OCI-LY3 (cell line): ENCODE measurements at regions not wholly inside any gene's neighbourhood (a gene's known extent, or its start where the extent isn't known, plus 50 kb on each side); places are given as distances from the start of the nearest gene placed in this dataset.

Experiments used
- H2AFZ ChIP-seq: fragments of 200-600, 300-600 bp; shearing (Covaris generic); 2 replicates; pipeline ENCODE4 v1.6.0; 2014; ENCODE audit warnings: antibody characterized with exemption, low read depth, low read length
- H3K27ac ChIP-seq: fragments of 200-600, 300-600 bp; sonication (generic); 2 replicates; pipeline ENCODE4 v1.5.1; 2014; ENCODE audit warnings: mild to moderate bottlenecking, low read length, moderate library complexity, mixed read lengths
- H3K27me3 ChIP-seq: fragments of 200-600, 300-600 bp; sonication (generic); 2 replicates; pipeline ENCODE4 v1.6.1; 2014; ENCODE audit warnings: low read depth, low read length, mixed read lengths
- H3K36me3 ChIP-seq: fragments of 200-600, 300-600 bp; sonication (generic); replicated peaks from 2 replicates; pipeline ENCODE3; 2014; ENCODE audit warnings: low read depth, low read length, mixed read lengths
- H3K4me1 ChIP-seq: fragments of 300-600, 200-600 bp; sonication (generic); 2 replicates; pipeline ENCODE4 v1.6.1; 2014; ENCODE audit warnings: low read length, mixed read lengths
- H3K4me2 ChIP-seq: fragments of 200-600, 300-600 bp; sonication (generic); 2 replicates; pipeline ENCODE4 v1.6.1; 2014; ENCODE audit warnings: low read length, mixed read lengths
- H3K4me3 ChIP-seq: fragments of 300-600, 200-600 bp; sonication (generic); 2 replicates; pipeline ENCODE4 v1.5.1; 2014; ENCODE audit warnings: antibody characterized with exemption, mild to moderate bottlenecking, low read length, moderate library complexity
- H3K79me2 ChIP-seq: fragments of 300-600, 200-600 bp; shearing (Covaris generic); 2 replicates; pipeline ENCODE4 v1.6.1; 2014; ENCODE audit warnings: mild to moderate bottlenecking, low read length, mixed read lengths
- H3K9ac ChIP-seq: fragments of 300-600, 200-600 bp; shearing (Covaris generic); 2 replicates; pipeline ENCODE4 v1.6.0; 2014; ENCODE audit warnings: mild to moderate bottlenecking, low read length, moderate library complexity
- H3K9me3 ChIP-seq: fragments of 200-600, 300-600 bp; shearing (Covaris generic); 2 replicates; pipeline ENCODE4 v1.6.1; 2014; ENCODE audit warnings: low read length, mixed read lengths; ENCODE audit not compliant: insufficient read depth
- H4K20me1 ChIP-seq: fragments of 200-600, 300-600 bp; sonication (generic); 2 replicates; pipeline ENCODE4 v1.6.1; 2016; ENCODE audit warnings: low read length, mixed read lengths; ENCODE audit not compliant: insufficient read depth
- EZH2phosphoT487 ChIP-seq: fragments of 200-600 bp; shearing (Covaris generic); IDR thresholded peaks from 2 replicates; pipeline ENCODE4 v1.6.1; 2018; ENCODE audit warnings: antibody characterized with exemption, mixed run types, low read depth
- TF ChIP-seq, protein P1 (sequence below): fragments of 200-600, 300-600 bp; sonication (generic); IDR thresholded peaks from 2 replicates; pipeline ENCODE4 v1.5.1; 2014; ENCODE audit warnings: antibody characterized with exemption, low read length, low read depth

DNA sequence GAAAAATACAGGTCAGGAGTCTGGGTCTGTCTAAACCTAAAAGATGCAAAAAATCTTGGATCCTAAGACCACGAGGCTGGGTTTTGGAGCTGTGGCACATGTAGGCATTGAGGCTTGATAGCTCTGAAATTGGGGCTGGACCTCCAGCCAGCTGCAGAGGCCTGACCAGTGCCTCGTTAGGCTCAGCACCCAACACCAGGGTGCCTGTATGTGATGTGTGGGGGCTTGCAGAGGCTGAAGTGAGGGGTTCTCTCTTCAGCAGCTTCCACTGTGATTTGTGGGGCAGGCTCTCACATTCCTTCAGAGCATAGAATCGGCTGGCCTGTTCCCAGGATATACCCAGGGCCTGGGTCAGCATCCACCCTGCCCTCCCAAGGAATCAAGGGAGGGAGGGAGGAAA, 247.8 kb downstream of the BUB3 start:
- Histone ChIP-seq H3K4me1 (peaks cover 65% of the 10 kb centered on the region), H2AFZ (no peak overlapping the region), H3K79me2 (no peaks in the 10 kb centered on the region), H3K4me3 (no peak overlapping the region; the same call in 1 of the 2 replicates), H3K36me3 (peaks cover 33% of the 10 kb centered on the region), H3K4me2 (peak overlapping the region; percentile 62), H3K9ac (peak overlapping the region; percentile 90), H3K27ac (peak overlapping the region; percentile 99), H4K20me1 (no peaks in the 10 kb centered on the region), H3K9me3 (peaks cover 32% of the 10 kb centered on the region), H3K27me3 (no peaks in the 10 kb centered on the region)
- TF ChIP-seq, protein P1, sequence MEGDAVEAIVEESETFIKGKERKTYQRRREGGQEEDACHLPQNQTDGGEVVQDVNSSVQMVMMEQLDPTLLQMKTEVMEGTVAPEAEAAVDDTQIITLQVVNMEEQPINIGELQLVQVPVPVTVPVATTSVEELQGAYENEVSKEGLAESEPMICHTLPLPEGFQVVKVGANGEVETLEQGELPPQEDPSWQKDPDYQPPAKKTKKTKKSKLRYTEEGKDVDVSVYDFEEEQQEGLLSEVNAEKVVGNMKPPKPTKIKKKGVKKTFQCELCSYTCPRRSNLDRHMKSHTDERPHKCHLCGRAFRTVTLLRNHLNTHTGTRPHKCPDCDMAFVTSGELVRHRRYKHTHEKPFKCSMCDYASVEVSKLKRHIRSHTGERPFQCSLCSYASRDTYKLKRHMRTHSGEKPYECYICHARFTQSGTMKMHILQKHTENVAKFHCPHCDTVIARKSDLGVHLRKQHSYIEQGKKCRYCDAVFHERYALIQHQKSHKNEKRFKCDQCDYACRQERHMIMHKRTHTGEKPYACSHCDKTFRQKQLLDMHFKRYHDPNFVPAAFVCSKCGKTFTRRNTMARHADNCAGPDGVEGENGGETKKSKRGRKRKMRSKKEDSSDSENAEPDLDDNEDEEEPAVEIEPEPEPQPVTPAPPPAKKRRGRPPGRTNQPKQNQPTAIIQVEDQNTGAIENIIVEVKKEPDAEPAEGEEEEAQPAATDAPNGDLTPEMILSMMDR, result no peak
- no peak for TF ChIP-seq EZH2phosphoT487

DNA sequence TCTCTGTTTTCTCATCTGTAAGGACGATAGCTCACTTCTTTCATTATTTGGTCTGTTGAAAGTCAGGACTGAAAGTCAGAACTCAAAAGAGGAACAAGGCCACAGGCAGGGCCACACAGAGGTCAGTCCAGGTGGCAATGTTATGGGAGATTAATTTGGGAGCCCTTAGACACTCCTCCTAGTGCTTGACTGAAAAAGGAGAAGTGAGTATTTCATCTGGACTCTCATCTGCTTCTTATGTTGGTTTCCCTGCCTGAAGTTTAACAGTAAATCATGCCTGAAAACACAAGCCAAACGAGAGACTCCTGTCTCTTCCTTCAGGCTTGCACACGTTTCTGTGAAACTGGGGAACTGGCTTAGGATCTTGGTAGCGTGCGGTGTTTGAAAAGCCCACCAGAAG, 248.5 kb downstream of the BUB3 start:
- peak overlapping the region; percentile 99 for H3K27ac ChIP-seq
- peak overlapping the region; percentile 62 for H3K4me2 ChIP-seq
- peak overlapping the region; percentile 90 for H3K9ac ChIP-seq

DNA sequence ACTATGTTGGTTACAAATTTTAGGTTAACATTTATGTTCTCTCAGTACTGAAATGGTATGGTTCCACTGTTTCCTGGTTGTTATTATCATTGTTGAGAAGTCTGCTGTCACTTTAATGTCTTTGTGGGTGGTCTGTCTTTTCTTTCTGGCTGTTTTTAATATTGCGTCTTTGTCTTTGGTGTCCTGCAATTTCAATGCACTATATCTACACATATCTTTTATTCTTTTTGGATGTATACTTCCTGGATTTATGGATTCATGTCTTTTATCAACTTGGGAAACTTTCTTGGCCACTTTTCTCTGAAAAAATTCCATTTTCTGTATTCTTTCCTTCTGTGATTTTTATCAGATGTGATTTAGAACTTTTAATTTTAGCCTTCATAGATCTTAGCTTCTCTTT, 250.2 kb downstream of the BUB3 start:
- Histone ChIP-seq H3K9ac (no peak overlapping the region), H3K79me2 (no peaks in the 10 kb centered on the region), H3K27me3 (no peaks in the 10 kb centered on the region), H3K36me3 (peaks cover 40% of the 10 kb centered on the region), H3K4me1 (peaks cover 45% of the 10 kb centered on the region), H2AFZ (no peak overlapping the region), H4K20me1 (no peaks in the 10 kb centered on the region), H3K4me3 (no peak overlapping the region), H3K9me3 (peaks cover 36% of the 10 kb centered on the region), H3K4me2 (no peak overlapping the region), H3K27ac (peak overlapping the region; percentile 99; the same call in 1 of the 2 replicates)
- TF ChIP-seq, protein P1, result no peak
- no peak for TF ChIP-seq EZH2phosphoT487

More for the DNA sequence above, 248.5 kb downstream of the BUB3 start:
- peaks cover 39% of the 10 kb centered on the region for H3K36me3 ChIP-seq
- peaks cover 58% of the 10 kb centered on the region for H3K4me1 ChIP-seq
- peaks cover 34% of the 10 kb centered on the region for H3K9me3 ChIP-seq
- H2AFZ ChIP-seq, result no peak overlapping the region
- no peaks in the 10 kb centered on the region for H3K79me2 ChIP-seq
- H4K20me1 ChIP-seq, result no peaks in the 10 kb centered on the region
- peak overlapping the region; percentile 11; the same call in 1 of the 2 replicates for H3K4me3 ChIP-seq
- TF ChIP-seq, protein P1, result no peak
- no peak for TF ChIP-seq EZH2phosphoT487
- H3K27me3 ChIP-seq, result no peaks in the 10 kb centered on the region

DNA sequence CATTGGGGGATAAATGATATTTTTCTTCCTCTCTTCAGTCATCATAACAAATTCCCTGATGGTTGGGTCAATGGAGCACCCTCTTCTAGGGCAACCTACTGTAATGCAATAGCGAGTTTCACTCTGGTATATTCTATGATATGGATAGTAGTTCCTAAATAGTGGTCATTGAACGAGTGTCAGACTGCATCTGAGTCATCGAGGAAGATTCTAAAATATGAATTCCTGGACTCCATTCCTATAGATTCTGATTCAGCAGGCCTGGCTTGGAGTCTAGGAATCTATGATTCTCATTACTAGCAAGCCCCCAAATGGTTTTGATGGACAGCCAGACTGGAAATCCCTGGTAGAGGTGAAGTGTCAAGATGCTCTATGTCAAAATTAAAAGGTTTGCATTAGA, 254.5 kb downstream of the BUB3 start:
- no peak overlapping the region for H2AFZ ChIP-seq
- H3K9ac ChIP-seq, result no peak overlapping the region
- peaks cover 34% of the 10 kb centered on the region for H3K9me3 ChIP-seq
- no peak overlapping the region for H3K4me3 ChIP-seq
- peaks cover 9% of the 10 kb centered on the region for H3K4me1 ChIP-seq
- no peaks in the 10 kb centered on the region for H4K20me1 ChIP-seq
- H3K79me2 ChIP-seq, result no peaks in the 10 kb centered on the region
- TF ChIP-seq, protein P1, result no peak
- no peak for TF ChIP-seq EZH2phosphoT487
- H3K27me3 ChIP-seq, result no peaks in the 10 kb centered on the region
- no peak overlapping the region for H3K27ac ChIP-seq
- H3K4me2 ChIP-seq, result no peak overlapping the region
- H3K36me3 ChIP-seq, result peaks cover 38% of the 10 kb centered on the region
